ENCODE measurements at regions not wholly inside any gene's neighbourhood (a gene's known extent, or its start where the extent isn't known, plus 50 kb on each side); places are given as distances from the start of the nearest gene placed in this dataset.
"Not testable (repeated sequence)": the region's sequence is repeated elsewhere in the genome, so short reads cannot be mapped to it uniquely, and the experiment has no call there.

GRCh38 chr4:38532908-38533499 is 131.0 kb upstream of the KLF3 start:
- Mint-ChIP-seq H3K4me1 (ENCODE audit: unreplicated experiment) (peaks cover 30% of the 10 kb centered on the region), H3K36me3 (ENCODE audit: low read depth, unreplicated experiment) (no peaks in the 10 kb centered on the region), H3K4me3 (ENCODE audit: unreplicated experiment) (no peak overlapping the region), H3K27ac (ENCODE audit: unreplicated experiment) (peak overlapping the region; percentile 59), H3K27me3 (ENCODE audit: unreplicated experiment) (peaks cover 2% of the 10 kb centered on the region), H3K9me3 (ENCODE audit: unreplicated experiment) (no peaks in the 10 kb centered on the region)
- no peak for TF ChIP-seq CTCF (IDR thresholded peaks at IDR 0.05; ENCODE audit: unreplicated experiment)
- DNase-seq (ENCODE audit: low spot score), result no peak

GRCh38 chr4:38534344-38535045 is 129.5 kb upstream of the KLF3 start:
- Mint-ChIP-seq H3K4me1 (ENCODE audit: unreplicated experiment) (peaks cover 24% of the 10 kb centered on the region), H3K27ac (ENCODE audit: unreplicated experiment) (no peak overlapping the region), H3K9me3 (ENCODE audit: unreplicated experiment) (no peaks in the 10 kb centered on the region), H3K36me3 (ENCODE audit: low read depth, unreplicated experiment) (no peaks in the 10 kb centered on the region), H3K27me3 (ENCODE audit: unreplicated experiment) (no peaks in the 10 kb centered on the region), H3K4me3 (ENCODE audit: unreplicated experiment) (no peak overlapping the region)
- DNase-seq (ENCODE audit: low spot score), result no peak
- no peak for TF ChIP-seq CTCF (IDR thresholded peaks at IDR 0.05; ENCODE audit: unreplicated experiment)

GRCh38 chr4:38535071-38535470 is 128.9 kb upstream of the KLF3 start:
- not testable (repeated sequence) for DNase-seq (ENCODE audit: low spot score); H3K36me3 Mint-ChIP-seq (ENCODE audit: low read depth, unreplicated experiment); H3K9me3 Mint-ChIP-seq (ENCODE audit: unreplicated experiment); H3K27ac Mint-ChIP-seq (ENCODE audit: unreplicated experiment); H3K4me3 Mint-ChIP-seq (ENCODE audit: unreplicated experiment); H3K27me3 Mint-ChIP-seq (ENCODE audit: unreplicated experiment)
- H3K4me1 Mint-ChIP-seq (ENCODE audit: unreplicated experiment), result peaks cover 19% of the 10 kb centered on the region

GRCh38 chr4:38535717-38536116 is 128.3 kb upstream of the KLF3 start:
- Mint-ChIP-seq H3K4me1 (ENCODE audit: unreplicated experiment) (peaks cover 22% of the 10 kb centered on the region), H3K27me3 (ENCODE audit: unreplicated experiment) (no peaks in the 10 kb centered on the region), H3K36me3 (ENCODE audit: low read depth, unreplicated experiment) (no peaks in the 10 kb centered on the region), H3K27ac (ENCODE audit: unreplicated experiment) (no peak overlapping the region), H3K9me3 (ENCODE audit: unreplicated experiment) (no peaks in the 10 kb centered on the region), H3K4me3 (ENCODE audit: unreplicated experiment) (no peak overlapping the region)
- no peak for DNase-seq (ENCODE audit: low spot score)
- TF ChIP-seq CTCF (IDR thresholded peaks at IDR 0.05; ENCODE audit: unreplicated experiment), result no peak

- H3K27me3 Mint-ChIP-seq (ENCODE audit: unreplicated experiment), result no peaks in the 10 kb centered on the region
- peaks cover 17% of the 10 kb centered on the region for H3K4me1 Mint-ChIP-seq (ENCODE audit: unreplicated experiment)
- no peak overlapping the region for H3K27ac Mint-ChIP-seq (ENCODE audit: unreplicated experiment)
- no peak for DNase-seq (ENCODE audit: low spot score)
- H3K4me3 Mint-ChIP-seq (ENCODE audit: unreplicated experiment), result no peak overlapping the region
- TF ChIP-seq CTCF (IDR thresholded peaks at IDR 0.05; ENCODE audit: unreplicated experiment), result no peak
- H3K9me3 Mint-ChIP-seq (ENCODE audit: unreplicated experiment), result no peaks in the 10 kb centered on the region
- no peaks in the 10 kb centered on the region for H3K36me3 Mint-ChIP-seq (ENCODE audit: low read depth, unreplicated experiment)
Observed at GRCh38 chr4:38536716-38537115, 127.3 kb upstream of the KLF3 start.
